ENCODE measurements at regions not wholly inside any gene's neighbourhood (a gene's known extent, or its start where the extent isn't known, plus 50 kb on each side); places are given as distances from the start of the nearest gene placed in this dataset.

DNA sequence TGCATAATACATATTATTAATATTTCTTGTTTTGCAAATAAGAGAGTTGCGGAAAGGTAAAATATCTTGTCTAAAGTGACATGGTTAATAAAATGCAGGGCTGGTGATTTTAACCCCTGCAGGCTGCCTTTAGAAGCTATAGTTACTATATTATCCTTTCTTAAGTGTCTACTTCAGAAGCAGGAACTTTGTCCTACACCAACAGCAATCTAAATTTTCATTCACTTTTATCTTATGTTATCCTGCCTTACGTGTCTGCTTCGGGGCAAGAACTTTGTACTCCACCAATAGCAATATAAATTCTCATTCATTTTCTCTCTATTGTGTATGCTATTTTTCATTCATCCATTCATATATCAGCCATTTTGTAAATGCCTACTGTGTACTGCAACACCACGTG is 719.5 kb downstream of the TLR4 start:
- in situ Hi-C loops (cut with HindIII; ENCODE audit: low sequenced_read_pairs): no loop called here
- TF ChIP-seq, protein P1, sequence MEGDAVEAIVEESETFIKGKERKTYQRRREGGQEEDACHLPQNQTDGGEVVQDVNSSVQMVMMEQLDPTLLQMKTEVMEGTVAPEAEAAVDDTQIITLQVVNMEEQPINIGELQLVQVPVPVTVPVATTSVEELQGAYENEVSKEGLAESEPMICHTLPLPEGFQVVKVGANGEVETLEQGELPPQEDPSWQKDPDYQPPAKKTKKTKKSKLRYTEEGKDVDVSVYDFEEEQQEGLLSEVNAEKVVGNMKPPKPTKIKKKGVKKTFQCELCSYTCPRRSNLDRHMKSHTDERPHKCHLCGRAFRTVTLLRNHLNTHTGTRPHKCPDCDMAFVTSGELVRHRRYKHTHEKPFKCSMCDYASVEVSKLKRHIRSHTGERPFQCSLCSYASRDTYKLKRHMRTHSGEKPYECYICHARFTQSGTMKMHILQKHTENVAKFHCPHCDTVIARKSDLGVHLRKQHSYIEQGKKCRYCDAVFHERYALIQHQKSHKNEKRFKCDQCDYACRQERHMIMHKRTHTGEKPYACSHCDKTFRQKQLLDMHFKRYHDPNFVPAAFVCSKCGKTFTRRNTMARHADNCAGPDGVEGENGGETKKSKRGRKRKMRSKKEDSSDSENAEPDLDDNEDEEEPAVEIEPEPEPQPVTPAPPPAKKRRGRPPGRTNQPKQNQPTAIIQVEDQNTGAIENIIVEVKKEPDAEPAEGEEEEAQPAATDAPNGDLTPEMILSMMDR (IDR thresholded peaks at IDR 0.05; ENCODE audit: low read depth, low read length, missing control alignments): no peak
- DNase-seq (ENCODE audit: low read depth): no peak
- no peak overlapping the region for H3K4me3 ChIP-seq (ENCODE audit: low read depth, low read length)

DNA sequence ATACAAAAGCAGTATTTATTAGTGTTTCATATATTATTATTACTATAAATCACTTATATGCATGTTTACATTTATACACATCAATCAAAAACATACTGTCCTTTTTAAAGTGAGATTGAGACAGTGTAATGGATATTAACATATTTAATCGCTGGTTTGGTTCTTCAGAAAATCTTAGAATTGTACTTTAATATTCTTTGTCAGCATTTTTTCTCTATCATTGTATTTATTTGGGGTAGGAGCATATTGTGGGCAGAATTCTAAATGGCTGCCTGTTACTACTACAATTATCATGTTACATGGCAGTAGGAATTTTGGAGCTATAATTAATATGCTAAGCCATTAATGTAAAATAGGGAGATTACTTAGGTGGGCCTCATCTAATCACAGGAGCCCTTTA is 722.6 kb downstream of the TLR4 start:
- in situ Hi-C loops (cut with HindIII; ENCODE audit: low sequenced_read_pairs): no loop called here
- TF ChIP-seq, protein P1 (IDR thresholded peaks at IDR 0.05; ENCODE audit: low read depth, low read length, missing control alignments): no peak
- no peak overlapping the region for H3K4me3 ChIP-seq (ENCODE audit: low read depth, low read length)
- DNase-seq (ENCODE audit: low read depth): no peak

DNA sequence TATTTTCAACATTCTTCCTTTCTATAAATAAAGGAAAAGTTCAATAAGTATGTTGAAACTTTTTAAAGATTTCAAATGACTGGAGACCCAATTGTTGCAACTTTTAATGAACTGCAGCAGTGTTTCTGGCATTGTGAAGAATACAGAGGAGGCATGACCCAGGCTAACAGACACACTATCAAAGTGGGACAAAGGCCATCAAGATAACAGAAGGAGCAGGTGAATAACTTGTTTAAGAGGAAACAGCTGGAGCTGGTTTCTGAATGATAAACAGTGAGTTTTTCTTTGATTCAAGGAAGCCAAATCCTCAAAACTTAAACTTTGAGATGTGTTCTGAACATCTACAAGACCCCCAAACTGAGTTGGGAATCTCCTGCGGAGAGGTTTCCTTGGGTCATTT is 734.6 kb downstream of the TLR4 start:
- TF ChIP-seq, protein P1 (IDR thresholded peaks at IDR 0.05; ENCODE audit: low read depth, low read length, missing control alignments): no peak
- no peak overlapping the region for H3K4me3 ChIP-seq (ENCODE audit: low read depth, low read length)
- in situ Hi-C loops (cut with HindIII; ENCODE audit: low sequenced_read_pairs): no loop called here
- no peak for DNase-seq (ENCODE audit: low read depth)

DNA sequence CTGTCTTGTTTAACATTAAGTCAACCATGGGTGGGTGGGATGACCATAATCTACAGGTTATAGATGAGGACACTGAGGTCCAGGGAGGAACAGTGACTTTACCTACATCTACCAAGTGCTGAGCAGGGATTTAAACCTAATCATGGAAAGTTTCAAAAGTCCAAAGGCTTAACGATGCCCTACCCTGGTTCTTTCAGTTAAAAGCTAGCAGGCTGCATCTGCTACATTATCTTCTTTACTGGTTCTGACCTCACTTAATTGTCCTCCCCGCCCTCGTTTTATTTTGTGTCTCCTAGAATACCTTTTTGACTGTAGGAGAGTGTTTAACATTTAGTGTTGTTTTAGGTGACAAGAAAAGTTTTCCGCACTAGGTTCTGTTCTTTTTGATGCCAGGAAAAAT is 735.2 kb downstream of the TLR4 start:
- no peak overlapping the region for H3K4me3 ChIP-seq (ENCODE audit: low read depth, low read length)
- TF ChIP-seq, protein P1 (IDR thresholded peaks at IDR 0.05; ENCODE audit: low read depth, low read length, missing control alignments): no peak
- no peak for DNase-seq (ENCODE audit: low read depth)
- in situ Hi-C loops (cut with HindIII; ENCODE audit: low sequenced_read_pairs): no loop called here

DNA sequence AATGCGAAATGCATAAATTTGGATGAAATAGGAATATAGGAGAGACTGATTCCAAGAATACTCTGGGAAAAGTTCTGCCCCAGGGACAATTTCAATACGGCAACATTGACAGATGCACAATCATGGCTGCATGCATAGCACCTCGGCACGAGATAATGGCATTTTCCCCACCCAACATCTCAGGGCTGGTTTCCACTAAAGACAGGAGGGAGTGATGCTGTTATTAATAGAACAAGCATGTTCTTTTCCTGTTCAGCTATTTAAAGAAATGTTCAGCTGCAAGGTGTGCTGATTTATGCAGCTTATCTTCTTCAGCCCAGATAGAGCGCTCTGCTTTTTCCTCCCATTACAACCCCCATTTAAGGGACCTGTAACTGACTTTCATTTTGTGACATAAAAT is 740.2 kb downstream of the TLR4 start:
- in situ Hi-C loops (cut with HindIII; ENCODE audit: low sequenced_read_pairs): no loop called here
- H3K4me3 ChIP-seq (ENCODE audit: low read depth, low read length): no peak overlapping the region
- no peak for DNase-seq (ENCODE audit: low read depth)
- TF ChIP-seq, protein P1 (IDR thresholded peaks at IDR 0.05; ENCODE audit: low read depth, low read length, missing control alignments): no peak

DNA sequence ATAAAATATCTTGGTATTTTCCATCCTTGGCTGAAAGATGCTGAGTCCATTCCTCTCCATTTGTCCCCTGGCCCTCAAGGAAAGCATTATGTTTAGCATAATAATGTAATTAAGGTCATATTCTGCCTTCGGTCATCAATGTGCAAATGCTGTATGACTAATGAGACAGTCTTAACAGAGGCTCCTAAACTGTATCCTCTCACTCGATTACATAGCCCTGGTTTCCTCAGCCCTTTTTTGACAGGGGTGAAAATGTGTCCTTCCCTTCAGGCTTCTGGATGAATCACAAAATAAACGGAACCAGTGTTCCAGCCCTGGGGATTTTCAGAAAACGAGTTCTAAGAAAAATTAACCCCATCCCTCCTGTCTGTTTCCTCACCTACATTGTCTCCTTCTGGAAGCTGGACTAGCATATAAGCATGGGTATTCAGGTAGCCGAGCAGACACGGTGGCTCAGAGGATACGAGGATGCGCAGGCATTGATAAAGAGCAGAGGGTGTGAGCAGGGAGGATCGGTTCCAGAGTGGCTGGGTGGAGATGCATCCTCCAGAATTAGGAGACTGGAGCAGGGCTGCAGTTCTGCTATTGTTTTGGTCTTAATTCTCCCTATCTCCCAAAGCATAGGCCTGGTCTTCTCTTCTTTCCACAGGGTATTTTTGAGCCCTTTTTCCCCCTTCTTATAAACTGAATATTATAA is 742.9 kb downstream of the TLR4 start:
- no peak for DNase-seq (ENCODE audit: low read depth)
- H3K4me3 ChIP-seq (ENCODE audit: low read depth, low read length): no peak overlapping the region
- TF ChIP-seq, protein P1 (IDR thresholded peaks at IDR 0.05; ENCODE audit: low read depth, low read length, missing control alignments): no peak
- in situ Hi-C loops (cut with HindIII; ENCODE audit: low sequenced_read_pairs): no loop called here
